ENCODE measurements at regions not wholly inside any gene's neighbourhood (a gene's known extent, or its start where the extent isn't known, plus 50 kb on each side); places are given as distances from the start of the nearest gene placed in this dataset.

- peak overlapping the region in 1 of 21 experiments; percentile 15 for H3K27ac ChIP-seq
- H3K4me3 ChIP-seq: no peak overlapping the region
Observed at GRCh38 chr3:66785191-66785909, 212.8 kb upstream of the KBTBD8 start.

DNA sequence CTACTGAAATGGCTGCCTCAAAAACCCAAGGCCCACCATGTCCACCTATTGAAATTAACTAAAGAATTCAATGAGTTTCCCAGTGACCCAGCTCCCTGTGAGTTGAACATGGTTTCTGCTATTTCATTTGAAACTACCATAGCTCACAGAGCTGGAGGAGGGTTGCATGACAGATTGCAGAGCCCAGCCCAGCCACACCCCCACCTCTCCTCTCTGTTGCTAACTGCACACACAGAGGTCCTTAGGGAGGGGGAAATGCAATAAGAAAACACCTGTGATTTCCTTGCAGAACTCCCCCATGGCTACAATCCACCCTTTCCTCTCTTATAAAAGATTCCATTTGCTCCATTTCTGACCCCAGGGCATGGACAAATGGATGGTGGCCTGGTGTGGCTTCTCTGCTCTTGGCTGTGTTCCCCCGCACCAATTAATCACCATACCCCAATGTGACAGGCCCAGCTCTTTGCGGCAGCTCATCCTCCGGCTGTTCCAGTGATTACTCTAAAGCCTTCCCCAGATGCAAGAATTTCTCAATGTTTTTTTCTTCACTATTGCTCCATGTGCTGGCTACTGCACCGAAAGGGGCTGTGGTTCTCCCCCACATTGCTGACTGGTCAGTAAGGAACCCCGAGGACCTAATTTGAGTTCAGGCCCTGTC, 208.4 kb upstream of the KBTBD8 start:
- Histone ChIP-seq H3K27ac (no peak overlapping the region), H3K4me3 (no peak overlapping the region)

GRCh38 chr3:66792086-66792485, 206.0 kb upstream of the KBTBD8 start:
- H3K27ac ChIP-seq: no peak overlapping the region
- H3K4me3 ChIP-seq: no peak overlapping the region

GRCh38 chr3:66795365-66795764, 202.7 kb upstream of the KBTBD8 start:
- Histone ChIP-seq H3K4me3 (no peak overlapping the region), H3K27ac (no peak overlapping the region)

DNA sequence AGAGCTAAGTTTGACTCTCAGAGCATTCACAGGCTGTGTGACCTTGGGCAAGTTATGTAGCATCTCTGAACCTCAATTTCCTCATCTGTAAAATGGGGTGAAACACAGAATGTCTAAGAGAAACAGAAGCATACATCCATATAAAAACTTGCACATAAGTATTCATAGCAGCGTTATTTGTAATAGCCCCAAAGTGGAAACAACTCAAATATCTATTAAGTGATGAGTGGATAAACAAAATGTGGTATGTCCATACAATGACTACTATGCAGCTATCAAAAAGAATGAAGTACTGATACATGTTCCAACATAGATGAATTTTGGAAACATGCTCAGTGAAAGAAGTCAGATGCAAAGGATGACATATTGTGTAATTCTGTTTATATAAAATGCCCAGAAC, 201.8 kb upstream of the KBTBD8 start:
- H3K4me3 ChIP-seq: no peak overlapping the region
- H3K27ac ChIP-seq: no peak overlapping the region

GRCh38 chr3:66797889-66798560, 200.1 kb upstream of the KBTBD8 start:
- H3K27ac ChIP-seq: no peak overlapping the region

GRCh38 chr3:66800941-66801545, 197.1 kb upstream of the KBTBD8 start:
- Histone ChIP-seq H3K4me3 (no peak overlapping the region), H3K27ac (no peak overlapping the region)

More at GRCh38 chr3:66797889-66798560, 200.1 kb upstream of the KBTBD8 start:
- H3K4me3 ChIP-seq: no peak overlapping the region

- Histone ChIP-seq H3K27ac (no peak overlapping the region), H3K4me3 (no peak overlapping the region)
Observed at GRCh38 chr3:66803206-66803605, 194.9 kb upstream of the KBTBD8 start.

- H3K27ac ChIP-seq: no peak overlapping the region
- H3K4me3 ChIP-seq: no peak overlapping the region
Observed at GRCh38 chr3:66803721-66804695, 194.1 kb upstream of the KBTBD8 start.

GRCh38 chr3:66808891-66809594, 189.1 kb upstream of the KBTBD8 start:
- H3K27ac ChIP-seq: peak overlapping the region in 2 of 21 experiments; percentile 2 to 62
- H3K4me3 ChIP-seq: no peak overlapping the region

- no peak overlapping the region for H3K27ac ChIP-seq
- no peak overlapping the region for H3K4me3 ChIP-seq
Observed at GRCh38 chr3:66809595-66809958, 188.5 kb upstream of the KBTBD8 start.

DNA sequence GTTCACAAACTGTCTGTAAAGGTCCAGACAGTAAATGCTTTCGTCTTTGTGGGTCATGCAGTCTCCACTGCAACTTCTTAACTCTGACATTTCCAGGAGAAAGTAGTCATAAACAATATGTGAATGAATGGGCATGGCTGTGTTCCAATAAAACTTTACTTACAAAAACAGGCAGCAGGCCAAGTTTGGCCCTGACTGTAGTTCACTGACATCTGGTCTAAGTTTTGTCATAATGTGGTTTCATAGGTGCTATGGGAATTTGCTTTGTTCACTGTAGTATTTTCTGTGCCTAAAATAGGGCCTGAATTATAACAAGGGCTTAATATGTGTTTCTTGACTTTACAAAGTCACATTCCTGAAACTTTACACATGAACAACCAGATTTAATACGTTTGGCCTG, 186.0 kb upstream of the KBTBD8 start:
- Histone ChIP-seq H3K4me3 (no peak overlapping the region), H3K27ac (no peak overlapping the region)

- Histone ChIP-seq H3K4me3 (no peak overlapping the region), H3K27ac (no peak overlapping the region)
Observed at GRCh38 chr3:66812741-66813140, 185.4 kb upstream of the KBTBD8 start.

DNA sequence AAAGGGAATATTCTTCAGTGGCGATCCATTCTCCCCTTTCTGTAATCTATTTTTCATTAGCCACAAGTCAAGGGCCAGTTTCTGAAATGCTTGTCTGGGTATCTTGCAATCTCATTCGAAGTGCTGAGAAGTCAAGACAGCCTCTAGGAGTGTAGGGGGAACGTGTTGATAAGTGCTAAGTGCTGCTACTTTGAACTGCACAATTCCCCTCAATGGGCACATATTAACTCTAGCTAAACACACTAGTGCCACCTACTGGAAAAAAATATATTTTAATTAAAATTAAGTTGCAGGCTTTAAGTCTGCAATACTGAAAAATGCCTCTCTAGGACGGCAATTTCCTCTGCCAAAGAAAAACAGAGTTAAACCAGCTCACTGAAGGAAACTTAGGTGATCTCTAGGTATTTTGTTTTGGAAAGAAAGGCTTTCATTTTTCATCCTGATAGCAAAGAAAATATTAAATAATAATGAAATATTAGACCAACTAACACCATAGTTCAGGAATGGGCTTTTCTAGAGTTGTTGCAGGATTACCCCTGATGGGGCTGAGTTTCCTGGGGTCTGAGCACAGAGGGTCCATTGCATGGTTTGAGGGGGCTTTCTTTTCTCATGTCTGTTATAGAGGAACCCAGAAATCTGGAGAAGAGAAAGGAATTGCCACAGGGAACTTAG, 181.9 kb upstream of the KBTBD8 start:
- Histone ChIP-seq H3K4me3 (no peak overlapping the region), H3K27ac (no peak overlapping the region)

DNA sequence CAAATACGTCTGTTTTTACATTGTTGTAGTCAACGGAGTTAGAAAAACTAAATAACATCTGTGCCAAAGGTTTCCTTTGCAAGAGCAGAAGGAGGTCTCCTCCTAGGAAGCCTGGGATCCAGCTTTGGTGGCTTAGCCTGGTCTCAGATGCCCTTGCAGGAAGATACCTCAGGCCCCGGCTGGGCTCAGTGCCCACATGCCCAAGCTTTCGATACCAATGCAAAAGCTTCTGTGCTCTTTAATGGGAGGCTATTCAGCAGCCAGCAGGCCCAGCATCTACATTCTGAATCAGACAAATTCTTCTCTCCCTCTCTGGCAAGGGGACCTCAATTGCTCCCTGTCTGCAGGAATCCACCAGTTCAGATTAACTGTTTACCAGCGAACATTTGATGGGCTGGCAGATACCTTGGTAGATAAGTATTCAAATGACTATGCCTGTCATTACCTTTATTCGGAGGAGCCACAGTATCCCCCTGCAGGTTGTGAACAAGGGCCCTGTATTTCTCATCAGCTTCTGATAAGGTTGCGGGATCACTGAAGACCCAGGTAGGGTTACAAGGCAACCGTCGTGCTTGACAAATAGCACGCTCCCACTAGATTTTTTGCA, 180.1 kb upstream of the KBTBD8 start:
- no peak overlapping the region for H3K27ac ChIP-seq
- H3K4me3 ChIP-seq: no peak overlapping the region

GRCh38 chr3:66819993-66820501, 178.1 kb upstream of the KBTBD8 start:
- no peak overlapping the region for H3K27ac ChIP-seq

DNA sequence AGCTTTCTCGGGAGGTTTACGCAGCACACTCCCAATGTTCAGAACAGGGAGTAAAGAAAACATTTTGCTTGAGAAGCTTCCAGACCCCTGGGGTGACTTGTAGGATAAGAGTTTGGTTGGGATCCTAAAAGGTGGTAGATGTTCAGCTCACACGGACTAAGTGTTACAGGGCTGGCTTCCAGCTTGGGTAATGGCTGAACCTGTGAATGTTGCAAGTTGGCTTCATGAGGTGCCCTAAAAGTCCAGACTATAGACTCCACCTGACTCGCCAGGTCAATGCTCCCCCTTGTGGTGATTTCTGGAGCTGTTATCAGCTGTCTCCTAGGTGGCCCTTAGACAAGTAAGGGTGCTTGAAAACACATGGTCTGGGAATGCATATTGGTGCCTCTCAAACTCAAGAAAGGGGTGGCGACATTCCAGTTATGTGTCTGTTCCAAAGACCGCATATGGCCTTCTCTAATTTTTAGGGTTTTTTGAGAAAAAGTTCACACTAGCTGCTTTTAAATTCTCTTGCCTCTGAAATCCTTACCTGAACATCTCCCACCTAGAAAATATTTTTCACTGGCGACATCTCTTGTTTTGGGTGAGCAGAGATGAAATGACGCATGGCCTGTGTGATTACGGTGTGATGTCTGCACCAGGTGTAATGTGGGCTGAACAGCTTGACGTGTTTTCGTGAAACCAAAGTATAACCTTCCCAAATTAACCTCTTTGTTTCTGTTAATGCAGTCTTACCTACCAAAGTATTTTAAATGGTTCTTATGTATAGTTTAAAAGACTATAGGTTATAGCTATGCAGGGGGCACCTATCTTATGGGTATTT, 175.7 kb upstream of the KBTBD8 start:
- Histone ChIP-seq H3K4me3 (no peak overlapping the region), H3K27ac (no peak overlapping the region)

More at GRCh38 chr3:66819993-66820501, 178.1 kb upstream of the KBTBD8 start:
- no peak overlapping the region for H3K4me3 ChIP-seq

All from skin epidermis (tissue), 12 donors.